MM.1S (cell line): ENCODE measurements at regions not wholly inside any gene's neighbourhood (a gene's known extent, or its start where the extent isn't known, plus 50 kb on each side); places are given as distances from the start of the nearest gene placed in this dataset.

Source experiments
- DNase-seq: peaks from one replicate; pipeline ENCODE4 v3.0.0-alpha.2; 2015
- H2AFZ ChIP-seq: fragments of 300-600 bp; sonication (generic); 2 replicates; pipeline ENCODE4 v1.6.0; 2016; ENCODE audit warnings: antibody characterized with exemption, low read length
- H3F3A ChIP-seq: fragments of 300-600 bp; sonication (generic); 2 replicates; pipeline ENCODE4 v1.6.1; 2016; ENCODE audit warnings: mild to moderate bottlenecking, antibody characterized with exemption, low read length, moderate library complexity, mixed read lengths; ENCODE audit not compliant: insufficient read depth
- H3K27ac ChIP-seq: fragments of 300-600 bp; sonication (generic); 2 replicates; pipeline ENCODE4 v1.5.1; 2016; ENCODE audit warnings: mild to moderate bottlenecking, low read length
- H3K27me3 ChIP-seq: fragments of 300-600 bp; sonication (generic); replicated peaks from 2 replicates; pipeline ENCODE4 v1.6.0; 2016; ENCODE audit warnings: low read length; ENCODE audit not compliant: insufficient read depth
- H3K36me3 ChIP-seq: fragments of 300-600 bp; sonication (generic); replicated peaks from 2 replicates; pipeline ENCODE4 v1.6.1; 2016; ENCODE audit warnings: mild to moderate bottlenecking, low read length, mixed read lengths; ENCODE audit not compliant: insufficient read depth
- H3K4me1 ChIP-seq: fragments of 300-600 bp; sonication (generic); 2 replicates; pipeline ENCODE4 v1.6.1; 2016; ENCODE audit warnings: low read length, mixed read lengths
- H3K4me2 ChIP-seq: fragments of 300-600 bp; sonication (generic); 2 replicates; pipeline ENCODE4 v1.6.0; 2016; ENCODE audit warnings: low read depth, low read length
- H3K4me3 ChIP-seq: fragments of 300-600 bp; sonication (generic); 2 replicates; pipeline ENCODE4 v1.5.1; 2016; ENCODE audit warnings: low read length, mixed read lengths
- H3K79me2 ChIP-seq: fragments of 300-600 bp; sonication (generic); 2 replicates; pipeline ENCODE4 v1.6.1; 2016; ENCODE audit warnings: mixed run types, low read length, mixed read lengths
- H3K9ac ChIP-seq: fragments of 300-600 bp; sonication (generic); 2 replicates; pipeline ENCODE4 v1.6.1; 2016; ENCODE audit warnings: low read length, mixed read lengths
- H3K9me2 ChIP-seq: fragments of 300-600 bp; sonication (generic); replicated peaks from 2 replicates; pipeline ENCODE4 v1.6.1; 2016; ENCODE audit warnings: mild to moderate bottlenecking, low read length, mixed read lengths; ENCODE audit not compliant: insufficient read depth
- H3K9me3 ChIP-seq: fragments of 300-600 bp; sonication (generic); replicated peaks from 2 replicates; pipeline ENCODE4 v1.6.1; 2016; ENCODE audit warnings: mild to moderate bottlenecking, low read length, mixed read lengths; ENCODE audit not compliant: insufficient read depth
- H4K20me1 ChIP-seq: fragments of 300-600 bp; sonication (generic); 2 replicates; pipeline ENCODE4 v1.6.1; 2016; ENCODE audit warnings: mild to moderate bottlenecking, low read length, moderate library complexity, mixed read lengths; ENCODE audit not compliant: insufficient read depth
- CTCF ChIP-seq: fragments of 300-600 bp; sonication (generic); IDR thresholded peaks from 2 replicates; pipeline ENCODE4 v1.5.1; 2016; ENCODE audit warnings: antibody characterized with exemption, low read length, mixed read lengths
- EZH2 ChIP-seq: fragments of 300-600 bp; sonication (generic); optimal IDR thresholded peaks from 2 replicates; pipeline ENCODE3; 2017; ENCODE audit warnings: low read depth, mild to moderate bottlenecking, antibody characterized with exemption, low read length, mixed read lengths
- EZH2phosphoT487 ChIP-seq: fragments of 300-600 bp; sonication (generic); IDR thresholded peaks from 2 replicates; pipeline ENCODE4 v1.6.1; 2018; ENCODE audit warnings: antibody characterized with exemption, low read length

DNA sequence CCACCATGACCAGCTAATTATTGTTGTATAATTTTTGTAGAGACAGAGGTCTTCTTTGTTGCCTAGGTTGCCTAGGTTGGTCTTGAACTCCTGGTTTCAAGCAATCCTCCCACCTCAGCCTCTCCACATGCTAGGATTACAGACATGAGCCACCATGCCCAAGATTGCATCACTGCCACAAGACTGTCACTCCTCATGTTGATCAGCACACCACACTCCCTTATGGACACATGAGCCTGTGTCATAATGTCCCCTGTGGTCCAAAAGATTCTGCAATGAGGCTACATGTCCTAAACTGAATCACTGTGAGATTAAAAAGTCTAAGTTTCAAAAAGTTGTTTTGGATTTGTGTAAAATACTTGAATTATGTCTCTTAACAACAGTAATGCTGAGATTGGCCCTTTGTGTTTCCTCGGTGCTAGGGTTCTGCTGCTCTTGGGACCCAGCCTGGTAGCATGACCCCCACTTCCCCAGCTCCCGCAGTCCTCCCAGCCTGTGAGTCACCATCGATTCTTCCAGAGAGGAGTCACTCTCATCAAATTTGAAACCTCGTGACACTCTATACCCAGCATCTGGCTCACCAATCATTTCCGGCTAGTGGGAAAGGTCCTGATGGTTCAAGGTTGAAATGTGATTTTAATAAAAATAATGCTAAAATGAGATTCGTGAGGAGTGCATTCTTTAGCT is 890.9 kb downstream of the VRK1 start:
- no peak for DNase-seq
- Histone ChIP-seq H3K79me2 (no peaks in the 10 kb centered on the region), H3K4me1 (no peaks in the 10 kb centered on the region), H3K9ac (no peak overlapping the region), H3F3A (no peaks in the 10 kb centered on the region), H3K27me3 (no peaks in the 10 kb centered on the region), H2AFZ (no peak overlapping the region), H4K20me1 (no peaks in the 10 kb centered on the region), H3K4me2 (no peak overlapping the region), H3K9me3 (no peaks in the 10 kb centered on the region), H3K27ac (no peak overlapping the region), H3K36me3 (no peaks in the 10 kb centered on the region), H3K4me3 (no peak overlapping the region), H3K9me2 (no peaks in the 10 kb centered on the region)
- TF ChIP-seq EZH2phosphoT487 (no peak), CTCF (no peak), EZH2 (no peak)

DNA sequence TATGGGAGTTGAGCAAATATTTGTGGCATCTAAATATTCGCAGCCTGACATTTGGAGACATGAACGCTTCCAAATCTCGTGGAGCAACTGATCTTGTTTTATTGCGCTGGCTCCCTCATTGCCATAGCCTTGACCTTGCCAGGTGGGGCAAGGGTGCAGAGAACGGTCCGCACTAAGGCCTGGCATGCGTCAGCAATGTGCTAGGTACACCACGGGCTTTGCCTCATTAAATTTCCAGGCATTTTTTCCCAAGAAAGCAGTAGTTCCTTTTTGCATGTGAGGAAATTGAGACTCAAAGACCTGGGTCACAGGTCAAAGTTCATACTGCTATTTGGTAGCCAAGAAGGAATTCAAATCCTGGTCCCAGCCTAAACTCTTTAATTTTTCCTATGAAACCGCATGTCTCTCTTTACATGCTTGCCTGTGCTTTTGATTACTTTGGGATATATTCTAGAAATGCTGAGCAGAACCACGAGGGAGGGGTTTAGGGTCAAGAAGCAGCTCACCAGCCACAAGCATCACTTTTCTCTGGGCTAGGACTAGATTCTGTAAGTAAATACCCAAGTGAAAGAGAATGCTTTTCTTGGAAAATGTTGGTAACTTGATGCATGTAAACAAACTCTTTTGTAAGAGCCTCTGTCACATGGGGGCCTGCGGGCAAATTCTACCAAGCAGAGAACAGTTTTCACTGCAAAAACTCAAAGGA is 891.6 kb downstream of the VRK1 start:
- no peak overlapping the region for H3K9ac ChIP-seq
- no peak overlapping the region for H2AFZ ChIP-seq
- H3K4me2 ChIP-seq = no peak overlapping the region
- DNase-seq = no peak
- H4K20me1 ChIP-seq = no peaks in the 10 kb centered on the region
- H3K9me2 ChIP-seq = no peaks in the 10 kb centered on the region
- H3K27ac ChIP-seq = no peak overlapping the region
- H3K9me3 ChIP-seq = no peaks in the 10 kb centered on the region
- H3K36me3 ChIP-seq = no peaks in the 10 kb centered on the region
- no peaks in the 10 kb centered on the region for H3F3A ChIP-seq
- H3K4me1 ChIP-seq = no peaks in the 10 kb centered on the region
- no peaks in the 10 kb centered on the region for H3K27me3 ChIP-seq
- H3K79me2 ChIP-seq = no peaks in the 10 kb centered on the region
- no peak for TF ChIP-seq EZH2
- no peak overlapping the region for H3K4me3 ChIP-seq

GRCh38 chr14:97692084-97692483 is 894.9 kb downstream of the VRK1 start:
- Histone ChIP-seq H2AFZ (no peak overlapping the region), H3F3A (no peaks in the 10 kb centered on the region), H3K9me3 (no peaks in the 10 kb centered on the region), H3K4me1 (no peaks in the 10 kb centered on the region), H4K20me1 (no peaks in the 10 kb centered on the region), H3K27ac (no peak overlapping the region), H3K9me2 (no peaks in the 10 kb centered on the region), H3K36me3 (no peaks in the 10 kb centered on the region), H3K4me3 (no peak overlapping the region), H3K79me2 (no peaks in the 10 kb centered on the region), H3K4me2 (no peak overlapping the region), H3K27me3 (no peaks in the 10 kb centered on the region), H3K9ac (no peak overlapping the region)
- no peak for TF ChIP-seq CTCF
- TF ChIP-seq EZH2 = no peak
- no peak for TF ChIP-seq EZH2phosphoT487
- DNase-seq = no peak

GRCh38 chr14:97695456-97695981 is 898.3 kb downstream of the VRK1 start:
- H2AFZ ChIP-seq = no peak overlapping the region
- DNase-seq = no peak

More at GRCh38 chr14:97695456-97695981, 898.3 kb downstream of the VRK1 start:
- Histone ChIP-seq H3K9me3 (no peaks in the 10 kb centered on the region), H3K4me1 (peaks cover 13% of the 10 kb centered on the region; the same call in 1 of the 2 replicates), H3K9ac (no peak overlapping the region), H3K27me3 (no peaks in the 10 kb centered on the region), H3K4me2 (no peak overlapping the region), H3K9me2 (no peaks in the 10 kb centered on the region), H4K20me1 (no peaks in the 10 kb centered on the region), H3K4me3 (no peak overlapping the region), H3K79me2 (no peaks in the 10 kb centered on the region), H3F3A (no peaks in the 10 kb centered on the region), H3K27ac (no peak overlapping the region), H3K36me3 (no peaks in the 10 kb centered on the region)
- TF ChIP-seq CTCF (no peak), EZH2 (no peak), EZH2phosphoT487 (no peak)
